Endometrial microvascular endothelial cells (primary cell): ENCODE measurements at regions not wholly inside any gene's neighbourhood (a gene's known extent, or its start where the extent isn't known, plus 50 kb on each side); places are given as distances from the start of the nearest gene placed in this dataset.

ENCODE experiments used
- in situ Hi-C: cut with HindIII; loops from 2 replicates; pipeline ENCODE4 v1.10.0; 2017; ENCODE audit warnings: low sequenced_read_pairs, low pct_unique_long_range_greater_than_20kb; ENCODE audit errors: inconsistent ontology term

- in situ Hi-C loops: no loop called here
These were observed 55.2 kb upstream of the FOXF1 start for GRCh38 chr16:86455116-86455515.

GRCh38 chr16:86455640-86456039 is 54.7 kb upstream of the FOXF1 start:
- in situ Hi-C loops: no loop called here

GRCh38 chr16:86457501-86458148 is 52.7 kb upstream of the FOXF1 start:
- in situ Hi-C loops: no loop called here

GRCh38 chr16:86458149-86458777 is 52.1 kb upstream of the FOXF1 start:
- in situ Hi-C loops: no loop called here

GRCh38 chr16:86459266-86459665 is 51.1 kb upstream of the FOXF1 start:
- in situ Hi-C loops: no loop called here
